Activated T-helper 1 cell treated with anti-CD3 and anti-CD28 coated beads, Interleukin-12 subunit alpha, Interleukin-12 subunit beta, Interleukin-2, Interleukin-4 antibody, amounts not matched to agents 30 ng/mL and 10 ng/mL and 1 ng/mL, durations not matched to agents 14 hours and 24 hours and 36 hours (primary cell): ENCODE measurements at regions not wholly inside any gene's neighbourhood (a gene's known extent, or its start where the extent isn't known, plus 50 kb on each side); places are given as distances from the start of the nearest gene placed in this dataset.
"Not testable (repeated sequence)": the region's sequence is repeated elsewhere in the genome, so short reads cannot be mapped to it uniquely, and the experiment has no call there.

Source experiments
- DNase-seq: peaks from one replicate; pipeline ENCODE4 v3.0.0; 2021; ENCODE audit warnings: low spot score
- H3K27ac Mint-ChIP-seq: one replicate; pipeline ENCODE4 v1.8.0; 2021; ENCODE audit warnings: mild to moderate bottlenecking, mixed read lengths
- H3K27me3 Mint-ChIP-seq: one replicate; pipeline ENCODE4 v1.8.0; 2022; ENCODE audit warnings: mild to moderate bottlenecking, moderate library complexity, mixed read lengths; ENCODE audit not compliant: insufficient read depth
- H3K36me3 Mint-ChIP-seq: one replicate; pipeline ENCODE4 v1.8.0; 2021; ENCODE audit warnings: low read depth, mixed read lengths
- H3K4me1 Mint-ChIP-seq: one replicate; pipeline ENCODE4 v1.8.0; 2021; ENCODE audit warnings: low read depth, mixed read lengths
- H3K4me3 Mint-ChIP-seq: one replicate; pipeline ENCODE4 v1.8.0; 2021; ENCODE audit warnings: mild to moderate bottlenecking, moderate library complexity, mixed read lengths
- H3K9me3 Mint-ChIP-seq: one replicate; pipeline ENCODE4 v1.8.0; 2021; ENCODE audit warnings: mixed read lengths
- intact Hi-C: fragments of 100-400 bp; cut with micrococcal nuclease; formaldehyde crosslinking; loops from one replicate; pipeline ENCODE4 v1.15.1; 2024

DNA sequence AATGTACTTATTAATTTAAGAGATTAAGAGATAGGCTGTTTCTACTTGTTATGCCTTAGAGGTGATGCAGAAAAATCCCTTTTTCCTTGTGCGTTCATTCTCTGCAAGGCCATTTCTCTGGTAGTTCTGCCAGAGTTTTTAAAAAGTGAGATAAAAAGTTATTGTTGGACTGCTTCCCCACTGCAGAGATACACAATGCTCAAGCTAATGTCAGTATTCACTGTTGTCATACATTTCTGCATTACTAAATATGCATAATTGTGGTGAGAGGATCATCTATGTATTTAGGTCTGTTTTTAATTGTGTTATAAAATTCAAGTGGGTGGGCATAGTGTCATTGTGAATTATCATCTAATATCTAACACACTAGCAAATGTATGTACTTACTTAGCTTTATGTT lies 600.4 kb downstream of the HTR1B start:
- intact Hi-C loops, result no loop called here
- Mint-ChIP-seq H3K4me1 (no peaks in the 10 kb centered on the region), H3K27ac (no peak overlapping the region)

DNA sequence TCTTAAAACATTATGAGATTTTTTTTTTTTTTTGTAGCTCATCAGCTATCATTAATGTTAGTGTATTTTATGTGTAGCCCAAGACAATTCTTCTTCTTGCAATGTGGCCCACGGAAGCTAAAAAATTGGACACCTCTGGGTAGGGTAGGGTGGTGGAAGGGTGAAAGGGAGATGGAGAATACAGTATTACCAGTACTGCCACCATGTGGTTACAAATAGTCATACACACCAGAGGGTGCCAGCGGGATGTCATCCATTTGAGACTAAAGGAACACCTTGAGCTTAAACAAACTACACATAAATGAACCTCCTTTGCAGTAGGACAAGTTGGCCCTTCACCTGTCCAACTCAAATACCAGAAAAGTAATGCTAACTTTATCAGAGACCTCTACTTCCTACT lies 601.9 kb downstream of the HTR1B start:
- Mint-ChIP-seq H3K36me3 (no peaks in the 10 kb centered on the region), H3K27me3 (no peaks in the 10 kb centered on the region), H3K27ac (no peak overlapping the region), H3K9me3 (no peaks in the 10 kb centered on the region), H3K4me1 (no peaks in the 10 kb centered on the region), H3K4me3 (no peak overlapping the region)
- no peak for DNase-seq
- intact Hi-C loops, result loop anchor here (2.0 kb wide), 1 partner anchor 927 kb away; no protein-coding TSS in a partner anchor

More for the DNA sequence above, 600.4 kb downstream of the HTR1B start:
- Mint-ChIP-seq H3K36me3 (no peaks in the 10 kb centered on the region), H3K27me3 (no peaks in the 10 kb centered on the region), H3K4me3 (no peak overlapping the region), H3K9me3 (no peaks in the 10 kb centered on the region)
- no peak for DNase-seq

DNA sequence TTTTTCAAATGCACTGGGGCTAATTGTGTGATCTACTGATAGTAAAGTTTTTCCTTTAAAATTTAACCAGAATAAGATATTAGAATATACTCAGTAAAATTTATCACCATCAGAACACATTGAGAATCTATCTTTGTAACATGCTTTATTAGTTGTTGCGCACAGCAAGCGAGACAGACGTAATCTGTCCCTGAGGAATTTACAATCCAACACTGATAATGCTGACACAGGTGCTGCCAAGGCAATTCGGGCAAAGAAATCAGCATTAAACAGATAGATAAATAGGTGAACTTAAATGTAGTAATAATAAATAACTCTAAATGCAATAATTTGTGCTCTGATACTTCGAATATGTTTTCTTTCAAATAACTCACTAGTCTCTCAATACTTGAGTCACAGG lies 607.2 kb downstream of the HTR1B start:
- H3K27me3 Mint-ChIP-seq, result no peaks in the 10 kb centered on the region
- no peaks in the 10 kb centered on the region for H3K36me3 Mint-ChIP-seq
- no peak for DNase-seq
- H3K9me3 Mint-ChIP-seq, result no peaks in the 10 kb centered on the region
- no peak overlapping the region for H3K4me3 Mint-ChIP-seq
- no peak overlapping the region for H3K27ac Mint-ChIP-seq
- H3K4me1 Mint-ChIP-seq, result no peaks in the 10 kb centered on the region
- intact Hi-C loops, result no loop called here

DNA sequence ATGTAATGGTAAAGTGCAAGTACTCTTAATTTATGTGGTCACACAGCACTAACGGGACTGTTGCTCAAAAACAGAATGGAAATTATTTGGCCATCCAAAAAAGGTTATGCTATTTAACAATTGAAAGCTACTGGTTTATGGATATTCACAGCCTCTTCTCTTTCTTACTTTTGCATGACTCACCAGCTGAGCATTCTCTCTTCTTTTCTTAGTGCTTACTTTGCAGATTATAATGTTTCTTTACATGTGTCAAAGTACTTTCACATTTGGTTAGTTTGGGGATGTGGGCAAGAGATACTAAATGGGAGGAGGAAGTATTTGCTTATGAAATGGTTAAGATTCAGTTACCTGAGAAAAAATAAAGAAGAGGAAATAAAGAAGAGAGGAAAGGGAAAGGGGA lies 610.5 kb downstream of the HTR1B start:
- H3K4me1 Mint-ChIP-seq, result no peaks in the 10 kb centered on the region
- H3K9me3 Mint-ChIP-seq, result no peaks in the 10 kb centered on the region
- no peaks in the 10 kb centered on the region for H3K36me3 Mint-ChIP-seq
- intact Hi-C loops, result no loop called here
- H3K27me3 Mint-ChIP-seq, result no peaks in the 10 kb centered on the region
- H3K4me3 Mint-ChIP-seq, result no peak overlapping the region
- H3K27ac Mint-ChIP-seq, result no peak overlapping the region
- no peak for DNase-seq

DNA sequence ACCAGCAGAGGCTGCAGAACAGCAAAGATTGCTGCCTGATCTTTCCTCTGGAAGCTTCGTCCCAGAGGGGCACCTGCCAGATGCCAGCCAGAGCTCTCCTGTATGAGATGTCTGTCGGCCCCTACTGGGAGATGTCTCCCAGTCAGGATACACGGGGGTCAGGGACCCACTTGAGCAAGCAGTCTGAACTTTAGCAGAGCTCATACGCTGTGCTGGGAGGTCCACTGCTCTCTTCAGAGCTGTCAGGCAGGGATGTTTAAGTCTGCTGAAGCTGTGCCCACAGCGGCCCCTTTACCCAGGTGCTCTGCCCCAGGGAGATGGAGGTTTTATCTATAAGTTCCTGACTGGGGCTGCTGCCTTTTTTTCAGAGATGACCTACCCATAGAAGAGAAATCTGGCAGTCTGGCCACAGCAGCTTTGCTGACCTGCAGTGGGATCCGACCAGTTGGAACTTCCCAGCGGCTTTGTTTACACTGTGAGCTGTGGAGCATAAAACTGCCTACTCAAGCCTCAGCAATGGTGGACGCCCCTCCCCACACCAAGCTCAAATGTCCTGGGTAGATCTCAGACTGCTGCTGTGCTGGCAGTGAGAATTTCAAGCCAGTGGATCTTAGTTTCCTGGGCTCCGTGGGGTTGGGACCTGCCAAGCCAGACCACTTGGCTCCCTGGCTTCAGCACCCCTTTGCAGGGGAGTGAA lies 613.9 kb downstream of the HTR1B start:
- H3K4me3 Mint-ChIP-seq, H3K9me3 Mint-ChIP-seq, H3K27me3 Mint-ChIP-seq, intact Hi-C loops, H3K36me3 Mint-ChIP-seq, DNase-seq, H3K4me1 Mint-ChIP-seq, H3K27ac Mint-ChIP-seq: not testable (repeated sequence)

DNA sequence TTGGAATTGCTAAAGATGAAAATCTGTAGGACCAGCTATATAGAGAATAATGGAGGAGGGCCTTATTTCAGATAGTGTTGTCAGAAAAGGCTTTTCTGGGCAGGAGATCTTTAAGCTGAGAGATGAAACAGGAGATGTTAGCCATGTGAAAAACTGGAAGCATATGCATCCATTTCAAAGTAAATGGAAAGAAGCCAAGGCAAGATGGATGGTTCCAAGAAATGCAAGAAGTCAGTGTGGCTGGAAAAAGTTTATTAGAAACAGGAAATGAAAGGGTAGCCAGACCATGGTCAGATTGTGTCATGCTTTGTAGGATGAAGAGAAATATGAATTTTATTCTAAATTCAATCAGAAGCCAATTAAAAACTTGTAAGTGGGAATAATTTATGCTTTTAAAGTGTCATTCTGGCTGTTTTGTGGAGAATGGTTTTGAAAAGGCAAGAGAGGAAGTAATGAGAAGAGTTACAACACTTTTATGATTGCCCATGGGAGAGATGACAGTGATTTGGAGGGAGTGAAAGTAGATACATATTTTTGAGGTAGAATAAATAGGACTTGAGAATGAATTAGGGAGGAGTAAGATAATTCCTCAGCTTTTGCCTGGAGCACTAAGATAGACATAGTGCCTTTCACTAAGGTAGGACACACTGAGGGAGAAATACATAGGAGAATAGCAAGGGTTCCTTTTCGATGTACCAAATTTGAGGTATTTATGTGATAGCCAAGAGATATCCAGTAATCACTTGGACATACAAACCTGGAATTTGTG lies 620.1 kb downstream of the HTR1B start:
- intact Hi-C loops, result no loop called here
- H3K27ac Mint-ChIP-seq, result no peak overlapping the region
- H3K4me3 Mint-ChIP-seq, result no peak overlapping the region
- peaks cover 3% of the 10 kb centered on the region for H3K9me3 Mint-ChIP-seq
- no peaks in the 10 kb centered on the region for H3K36me3 Mint-ChIP-seq
- H3K4me1 Mint-ChIP-seq, result no peaks in the 10 kb centered on the region
- no peaks in the 10 kb centered on the region for H3K27me3 Mint-ChIP-seq
- no peak for DNase-seq

DNA sequence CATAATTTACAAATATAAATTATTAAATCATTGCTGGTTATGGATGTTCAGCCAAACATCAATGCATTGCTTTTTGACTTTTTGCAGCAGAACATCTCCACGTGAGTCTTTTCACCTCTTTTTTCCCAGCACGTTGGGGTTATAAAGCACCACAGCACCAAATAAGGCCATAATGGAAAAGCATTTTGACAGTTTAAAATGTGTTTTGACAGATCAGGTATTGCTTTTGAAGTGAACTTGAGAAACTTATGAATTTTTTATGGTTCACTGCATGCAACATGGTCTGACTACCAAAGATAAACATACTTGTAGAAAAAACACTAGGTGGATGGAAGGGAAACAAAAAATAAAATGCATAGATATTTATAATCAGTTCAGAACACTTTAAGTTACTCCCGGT lies 622.4 kb downstream of the HTR1B start:
- Mint-ChIP-seq H3K4me1 (no peaks in the 10 kb centered on the region), H3K36me3 (no peaks in the 10 kb centered on the region), H3K27ac (no peak overlapping the region), H3K27me3 (no peaks in the 10 kb centered on the region), H3K9me3 (peaks cover 3% of the 10 kb centered on the region), H3K4me3 (no peak overlapping the region)
- DNase-seq, result no peak
- intact Hi-C loops, result no loop called here

DNA sequence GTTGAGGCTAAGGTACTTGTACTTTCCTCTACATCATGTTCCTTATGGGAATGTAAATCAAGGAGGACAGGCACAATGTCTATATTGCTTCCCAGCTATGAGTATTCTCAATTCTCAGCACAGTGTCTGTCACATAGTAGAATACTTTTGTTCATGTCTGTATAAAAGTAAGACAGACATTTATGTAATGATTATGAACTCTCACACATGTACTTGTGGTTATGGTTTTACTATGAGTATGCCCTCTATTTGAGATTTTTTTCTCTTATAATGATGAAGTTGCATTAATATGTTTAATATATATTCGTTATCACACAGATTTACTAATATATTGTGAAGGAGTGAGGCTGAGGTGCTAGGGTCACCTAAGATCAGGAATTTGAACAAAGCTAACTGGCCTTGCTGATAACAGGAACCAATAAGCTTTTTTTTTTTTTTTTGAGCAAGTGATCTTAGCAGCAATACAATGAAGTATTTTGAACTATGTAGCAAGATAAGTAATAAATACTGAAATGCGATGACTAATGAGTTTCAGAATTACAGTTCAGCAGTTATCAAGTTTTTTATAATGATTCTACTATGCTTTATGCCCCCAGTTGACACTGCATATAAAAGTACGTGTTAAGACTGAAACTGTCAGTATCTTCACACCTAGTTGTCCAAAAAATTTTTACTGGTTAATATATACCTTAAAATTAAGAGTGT lies 623.1 kb downstream of the HTR1B start:
- DNase-seq, result no peak
- Mint-ChIP-seq H3K36me3 (no peaks in the 10 kb centered on the region), H3K4me3 (no peak overlapping the region), H3K27ac (no peak overlapping the region), H3K4me1 (no peaks in the 10 kb centered on the region), H3K9me3 (peaks cover 3% of the 10 kb centered on the region), H3K27me3 (no peaks in the 10 kb centered on the region)
- intact Hi-C loops, result no loop called here

DNA sequence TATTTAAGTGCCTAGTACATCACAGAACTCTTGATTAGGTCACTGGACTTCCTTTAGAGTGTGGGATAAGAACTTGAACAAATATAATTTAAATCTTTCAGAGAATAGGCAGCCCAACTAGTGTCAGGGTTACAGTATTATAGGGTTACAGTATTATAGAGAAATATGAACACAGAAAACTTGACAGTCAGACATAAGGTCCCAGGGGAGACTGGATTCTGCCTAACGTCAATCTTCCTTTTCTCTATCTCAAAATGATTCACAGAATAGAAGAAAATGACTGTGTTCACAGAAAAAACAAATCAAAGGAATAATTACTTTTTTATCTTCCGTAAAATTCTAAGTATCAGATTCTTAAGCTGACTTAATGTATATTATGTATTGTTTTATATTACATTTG lies 623.8 kb downstream of the HTR1B start:
- H3K9me3 Mint-ChIP-seq, result peaks cover 3% of the 10 kb centered on the region
- H3K4me1 Mint-ChIP-seq, result no peaks in the 10 kb centered on the region
- H3K36me3 Mint-ChIP-seq, result no peaks in the 10 kb centered on the region
- no peak overlapping the region for H3K27ac Mint-ChIP-seq
- intact Hi-C loops, result no loop called here
- no peak overlapping the region for H3K4me3 Mint-ChIP-seq
- H3K27me3 Mint-ChIP-seq, result no peaks in the 10 kb centered on the region
- DNase-seq, result no peak

DNA sequence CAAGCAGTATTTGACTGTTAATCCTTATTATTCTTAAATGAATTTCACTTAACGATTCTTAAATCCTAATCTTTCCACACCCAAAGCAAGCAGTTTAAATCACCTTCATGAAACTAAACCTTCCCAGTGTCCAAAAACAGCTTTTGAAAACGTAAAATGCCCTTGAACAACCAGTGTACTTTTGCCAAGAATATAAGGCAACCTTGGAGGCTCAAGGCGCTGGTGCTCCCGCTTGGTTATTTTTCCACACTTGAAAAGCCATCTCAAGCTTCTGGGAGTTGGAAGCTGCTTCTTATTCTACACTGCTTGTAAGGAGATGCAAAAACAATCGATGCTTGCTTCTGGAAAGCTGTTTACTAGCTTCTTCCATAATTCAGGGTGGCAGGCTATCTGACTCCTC lies 625.7 kb downstream of the HTR1B start:
- H3K36me3 Mint-ChIP-seq, result no peaks in the 10 kb centered on the region
- no peaks in the 10 kb centered on the region for H3K4me1 Mint-ChIP-seq
- no peaks in the 10 kb centered on the region for H3K27me3 Mint-ChIP-seq
- no peak overlapping the region for H3K27ac Mint-ChIP-seq
- intact Hi-C loops, result no loop called here
- H3K4me3 Mint-ChIP-seq, result no peak overlapping the region
- DNase-seq, result no peak
- peaks cover 3% of the 10 kb centered on the region for H3K9me3 Mint-ChIP-seq

DNA sequence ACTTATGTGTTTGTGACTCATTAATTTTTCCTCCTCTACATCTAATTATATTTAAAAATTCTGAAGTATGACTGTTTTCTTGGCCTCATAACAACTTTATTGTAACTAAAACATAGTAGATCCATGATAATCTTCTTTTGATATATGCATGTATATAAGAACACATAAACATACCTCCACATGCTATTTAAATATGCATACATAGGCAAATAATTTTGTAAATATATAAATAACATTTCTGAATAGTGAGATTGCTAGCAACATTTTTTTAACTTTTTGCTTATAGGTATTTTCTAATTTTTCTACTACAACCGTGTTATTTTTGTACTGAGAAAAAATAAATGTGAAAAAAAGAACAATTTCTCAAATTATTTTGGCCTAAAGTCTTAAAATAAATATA lies 627.6 kb downstream of the HTR1B start:
- Mint-ChIP-seq H3K4me3 (no peak overlapping the region), H3K9me3 (no peaks in the 10 kb centered on the region), H3K27ac (no peak overlapping the region), H3K27me3 (no peaks in the 10 kb centered on the region), H3K36me3 (no peaks in the 10 kb centered on the region), H3K4me1 (no peaks in the 10 kb centered on the region)
- DNase-seq, result no peak
- intact Hi-C loops, result no loop called here

DNA sequence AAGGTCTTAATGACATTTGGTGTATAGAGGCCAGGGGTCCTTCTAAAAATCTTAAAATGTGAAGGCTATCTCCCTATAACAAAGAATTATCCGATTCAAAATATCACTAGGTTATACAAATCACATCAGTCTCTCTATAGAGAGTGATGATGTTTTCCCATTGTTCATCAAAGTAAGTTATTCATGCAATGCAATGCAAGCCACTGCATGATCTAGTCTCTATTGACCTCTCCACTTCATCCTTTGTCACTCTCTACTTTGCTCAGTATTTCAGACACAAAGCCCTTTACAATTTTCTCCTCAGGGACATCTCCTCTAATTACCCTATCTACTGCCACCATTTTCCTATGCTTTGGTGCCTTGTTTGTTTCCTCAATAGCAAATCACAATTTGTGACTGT lies 628.0 kb downstream of the HTR1B start:
- no peak overlapping the region for H3K4me3 Mint-ChIP-seq
- intact Hi-C loops, result no loop called here
- no peaks in the 10 kb centered on the region for H3K27me3 Mint-ChIP-seq
- no peaks in the 10 kb centered on the region for H3K36me3 Mint-ChIP-seq
- no peaks in the 10 kb centered on the region for H3K9me3 Mint-ChIP-seq
- DNase-seq, result no peak
- H3K4me1 Mint-ChIP-seq, result no peaks in the 10 kb centered on the region
- H3K27ac Mint-ChIP-seq, result no peak overlapping the region

DNA sequence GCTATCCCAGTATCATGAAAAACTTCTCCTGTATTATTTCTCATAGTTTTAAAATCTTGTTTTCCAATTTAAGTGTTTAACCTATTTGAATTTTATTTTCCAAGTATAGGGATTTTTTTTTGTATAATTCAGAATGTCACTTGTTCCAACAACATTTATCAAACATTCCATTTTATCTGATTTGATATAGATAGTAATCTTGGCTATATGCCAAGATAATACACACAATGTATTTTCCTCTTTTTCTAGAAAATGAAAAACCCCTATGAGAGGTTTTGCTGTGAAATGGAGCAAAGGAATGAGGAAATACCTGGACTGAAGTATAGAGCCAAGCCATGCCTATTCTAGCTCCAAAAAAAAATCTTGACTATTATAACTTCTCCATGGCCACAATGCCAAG lies 628.9 kb downstream of the HTR1B start:
- H3K27ac Mint-ChIP-seq, result no peak overlapping the region
- DNase-seq, result no peak
- H3K27me3 Mint-ChIP-seq, result no peaks in the 10 kb centered on the region
- H3K4me3 Mint-ChIP-seq, result no peak overlapping the region
- no peaks in the 10 kb centered on the region for H3K9me3 Mint-ChIP-seq
- no peaks in the 10 kb centered on the region for H3K4me1 Mint-ChIP-seq
- intact Hi-C loops, result no loop called here
- no peaks in the 10 kb centered on the region for H3K36me3 Mint-ChIP-seq
